HepG2 (cell line): ENCODE measurements at regions not wholly inside any gene's neighbourhood (a gene's known extent, or its start where the extent isn't known, plus 50 kb on each side); places are given as distances from the start of the nearest gene placed in this dataset.

Experiments used
- ATAC-seq: fragments of 200-7000 bp; cut with Tn5 transposase; 3 replicates; pipeline ENCODE4 v1.9.1; 2020; ENCODE audit warnings: mild to moderate bottlenecking, moderate library complexity
- BruUV-seq: library from RNA; stranded (reverse); fragments of 400-500 nt; replicated peaks from 2 replicates; lab custom pipeline; 2021; lab: Mats Ljungman, UMichigan
- CTCF ChIA-PET: fragments of 300-600 bp; formaldehyde crosslinking; extraction: SDS; loops from one replicate; lab custom pipeline; 2021; ENCODE audit warnings: low total read pairs, inconsistent platforms, low intra/inter-chr PET ratio; lab: Yijun Ruan, JAX
- POLR2A ChIA-PET: fragments of 350-600 bp; sonication (Branson Sonifier 250); formaldehyde crosslinking; loops from one replicate; lab custom pipeline; 2020; ENCODE audit warnings: antibody characterized with exemption, inconsistent platforms; lab: Yijun Ruan, JAX
- DNase-seq: peaks from one replicate; pipeline ENCODE4 v3.0.0-alpha.2; 2015; ENCODE audit warnings: low spot score
- FAIRE-seq: peaks from 3 replicates; lab custom pipeline; 2011; peaks lifted over from hg19 to GRCh38; lab: Jason Lieb, UNC
- H2AFZ ChIP-seq: one replicate; pipeline ENCODE4 v1.6.1; 2011; ENCODE audit warnings: low read length, inconsistent platforms
- H3K27ac ChIP-seq: fragments of 300-600 bp; 3 replicates; pipeline ENCODE4 v1.8.0; 2011; ENCODE audit warnings: mixed run types, mild to moderate bottlenecking, mixed read lengths, low read length, inconsistent platforms; ENCODE audit not compliant: insufficient read depth; ENCODE audit errors: extremely low read length
- H3K27me3 ChIP-seq, 2 experiments: fragments of 200-600 bp in 1 of 2; 2 replicates in 1 of 2; 3 replicates in 1 of 2; pipeline versions ENCODE4 v1.6.0 to v1.8.0; 2011; ENCODE audit warnings: low read length in 2 of 2, mild to moderate bottlenecking in 2 of 2, moderate library complexity in 2 of 2, inconsistent platforms in 1 of 2; ENCODE audit not compliant: insufficient read depth in 2 of 2, control insufficient read depth in 1 of 2
- H3K36me3 ChIP-seq, 2 experiments: fragments of 200-600 bp in 1 of 2; replicated peaks in 1 of 2; 2 replicates in 1 of 2; 3 replicates in 1 of 2; pipeline versions ENCODE4 v1.5.1 to v1.8.0; 2011; ENCODE audit warnings: low read length in 2 of 2, inconsistent platforms in 1 of 2; ENCODE audit not compliant: insufficient read depth in 2 of 2, control insufficient read depth in 1 of 2
- H3K4me1 ChIP-seq: 2 replicates; pipeline ENCODE4 v1.5.1; 2012; ENCODE audit warnings: low read length, inconsistent platforms; ENCODE audit not compliant: insufficient read depth
- H3K4me2 ChIP-seq: 2 replicates; pipeline ENCODE4 v1.6.0; 2011; ENCODE audit warnings: low read depth, low read length, inconsistent platforms
- H3K4me3 ChIP-seq, 3 experiments: fragments of 200-600 bp in 1 of 3; sonication (generic), shearing (Covaris generic) in 1 of 3; replicated peaks in 1 of 3; 2 replicates each; pipeline ENCODE4 v1.5.1; 2011 to 2016; ENCODE audit warnings: low read length in 3 of 3, inconsistent platforms in 2 of 3, low read depth in 2 of 3, mild to moderate bottlenecking in 2 of 3, control low read depth in 1 of 3, mixed read lengths in 1 of 3; ENCODE audit not compliant: insufficient read depth in 1 of 3
- H3K79me2 ChIP-seq: one replicate; pipeline ENCODE4 v1.6.1; 2011; ENCODE audit warnings: low read length, inconsistent platforms; ENCODE audit not compliant: insufficient read depth
- H3K9ac ChIP-seq: 2 replicates; pipeline ENCODE4 v1.6.0; 2011; ENCODE audit warnings: mild to moderate bottlenecking, low read depth, low read length, inconsistent platforms; ENCODE audit not compliant: insufficient read depth
- H3K9me3 ChIP-seq: 2 replicates; pipeline ENCODE4 v1.5.1; 2012; ENCODE audit warnings: mild to moderate bottlenecking, low read length
- H4K20me1 ChIP-seq: 2 replicates; pipeline ENCODE4 v1.6.0; 2011; ENCODE audit warnings: inconsistent platforms, mild to moderate bottlenecking, low read length, moderate library complexity; ENCODE audit not compliant: insufficient read depth
- BATF2 ChIP-seq: sonication (generic); formaldehyde crosslinking; IDR thresholded peaks from 2 replicates; pipeline ENCODE4 v1.8.0; 2022; ENCODE audit warnings: mild to moderate bottlenecking, missing genetic modification reagents, moderate library complexity
- GATAD1 ChIP-seq: IDR thresholded peaks from 2 replicates; pipeline ENCODE4 v1.6.1; 2016; ENCODE audit warnings: missing genetic modification reagents, missing compliant biosample characterization
- GTF2F1 ChIP-seq: fragments of 150-350 bp; IDR thresholded peaks from 2 replicates; pipeline ENCODE4 v1.6.1; 2014; ENCODE audit warnings: low read length
- HINFP ChIP-seq: sonication (generic); formaldehyde crosslinking; IDR thresholded peaks from 2 replicates; pipeline ENCODE4 v1.4.0; 2020; ENCODE audit warnings: low read depth, mild to moderate bottlenecking, missing genetic modification reagents
- NFE2L1 ChIP-seq: sonication (generic); formaldehyde crosslinking; IDR thresholded peaks from 2 replicates; pipeline ENCODE4 v1.4.0; 2020; ENCODE audit warnings: missing genetic modification reagents, mild to moderate bottlenecking, borderline replicate concordance
- NR2F6 ChIP-seq, 2 experiments: IDR thresholded peaks; 2 replicates each; pipeline ENCODE4 v1.6.1; 2016; ENCODE audit warnings: antibody characterized with exemption in 1 of 2, mild to moderate bottlenecking in 1 of 2
- POGZ ChIP-seq: sonication (generic); formaldehyde crosslinking; IDR thresholded peaks from 2 replicates; pipeline ENCODE4 v1.4.0; 2020; ENCODE audit warnings: mild to moderate bottlenecking, missing genetic modification reagents
- TBL1XR1 ChIP-seq: fragments of 150-350 bp; IDR thresholded peaks from 2 replicates; pipeline ENCODE4 v1.6.1; 2014; ENCODE audit warnings: borderline replicate concordance, low read length; ENCODE audit not compliant: partially characterized antibody
- TBP ChIP-seq: sonication (generic); formaldehyde crosslinking; IDR thresholded peaks from 2 replicates; pipeline ENCODE4 v1.5.0; 2020; ENCODE audit warnings: missing genetic modification reagents
- ZC3H4 ChIP-seq: sonication (generic); formaldehyde crosslinking; IDR thresholded peaks from 2 replicates; pipeline ENCODE4 v1.4.0; 2020; ENCODE audit warnings: missing genetic modification reagents, borderline replicate concordance
- ZNF326 ChIP-seq: sonication (generic); formaldehyde crosslinking; IDR thresholded peaks from 2 replicates; pipeline ENCODE4 v1.4.0; 2020; ENCODE audit warnings: missing genetic modification reagents, borderline replicate concordance
- ZNF572 ChIP-seq: sonication (generic); formaldehyde crosslinking; IDR thresholded peaks from 2 replicates; pipeline ENCODE4 v1.5.1; 2020; ENCODE audit warnings: mild to moderate bottlenecking, missing genetic modification reagents
- ZNF891 ChIP-seq: sonication (generic); formaldehyde crosslinking; IDR thresholded peaks from 2 replicates; pipeline ENCODE4 v1.5.0; 2020; ENCODE audit warnings: mild to moderate bottlenecking, missing genetic modification reagents
- WGBS: methylation state at CpG from one replicate; pipeline ENCODE4 v1.1.6; 2017; ENCODE audit warnings: low lambda C conversion rate; 5-methylcytosine and 5-hydroxymethylcytosine counted together
- in situ Hi-C: cut with HindIII; loops from 2 replicates; pipeline ENCODE4 v1.10.0; 2017; ENCODE audit warnings: low pct_unique_long_range_greater_than_20kb; ENCODE audit not compliant: extremely low pct_ligation_motif_present
- intact Hi-C: fragments of 100-400 bp; cut with micrococcal nuclease; formaldehyde crosslinking; loops from one replicate; pipeline ENCODE4 v1.10.0; 2022; ENCODE audit not compliant: unreplicated experiment

GRCh38 chr12:111068290-111068689 lies 147.9 kb upstream of the MYL2 start (continued):
- TF ChIP-seq NFE2L1 (no peak), GATAD1 (CRISPR knock-in tag) (no peak), NR2F6 (IDR thresholded peaks at IDR 0.05) (no peak), NR2F6 (CRISPR knock-in tag; IDR thresholded peaks at IDR 0.05) (no peak), HINFP (CRISPR knock-in tag) (no peak), GTF2F1 (no peak), POGZ (no peak), ZC3H4 (no peak)

GRCh38 chr12:111067498-111067897 lies 147.1 kb upstream of the MYL2 start:
- no peak for DNase-seq
- intact Hi-C loops, result no loop called here
- BruUV-seq, result no TSS peak

More at GRCh38 chr12:111067498-111067897, 147.1 kb upstream of the MYL2 start:
- H3K4me1 ChIP-seq, result no peaks in the 10 kb centered on the region
- no peaks in the 10 kb centered on the region for H4K20me1 ChIP-seq
- in situ Hi-C loops, result no loop called here
- H3K9me3 ChIP-seq, result no peaks in the 10 kb centered on the region
- no peak overlapping the region for H2AFZ ChIP-seq
- no peak overlapping the region for H3K9ac ChIP-seq
- ATAC-seq (no peak), FAIRE-seq (no peak)
- no peaks in the 10 kb centered on the region for H3K79me2 ChIP-seq
- no peak overlapping the region for H3K4me3 ChIP-seq
- no peak overlapping the region for H3K4me2 ChIP-seq
- no peak overlapping the region for H3K27ac ChIP-seq
- H3K36me3 ChIP-seq, result no peaks in the 10 kb centered on the region
- 30% methylated on average over 4 of the region's 5 CpGs for WGBS
- POLR2A ChIA-PET, result no interaction called here
- CTCF ChIA-PET, result no interaction called here
- no peak for TF ChIP-seq TBL1XR1
- no peak for TF ChIP-seq TBP
- no peak for TF ChIP-seq BATF2 (CRISPR knock-in tag)
- TF ChIP-seq ZNF572, result no peak
- no peak for TF ChIP-seq ZNF326
- TF ChIP-seq ZNF891 (CRISPR knock-in tag), result no peak
- no peaks in the 10 kb centered on the region for H3K27me3 ChIP-seq
